Tibial nerve (tissue), 4 donors: ENCODE measurements at regions not wholly inside any gene's neighbourhood (a gene's known extent, or its start where the extent isn't known, plus 50 kb on each side); places are given as distances from the start of the nearest gene placed in this dataset.

Source experiments
- DNase-seq, 2 donors: peaks; one replicate each; pipeline ENCODE4 v3.0.0-alpha.2; 2019; ENCODE audit warnings: low spot score in 2 of 2
- H3K27ac ChIP-seq, 4 donors: fragments of 200-600 bp; sonication (generic) in 3 of 4; one replicate each; pipeline ENCODE4 v1.5.1; 2017 to 2019; ENCODE audit warnings: mild to moderate bottlenecking in 1 of 4
- H3K27me3 ChIP-seq, 2 donors: fragments of 200-600 bp; sonication (generic) in 1 of 2; one replicate each; pipeline versions ENCODE4 v1.5.1 to v1.6.0; 2017 to 2019
- H3K36me3 ChIP-seq, 3 donors: fragments of 200-600 bp; sonication (generic); one replicate each; pipeline ENCODE4 v1.5.1; 2018 to 2019
- H3K4me1 ChIP-seq, 4 donors: fragments of 200-600 bp; sonication (generic) in 3 of 4; one replicate each; pipeline ENCODE4 v1.5.1; 2017 to 2019
- H3K4me3 ChIP-seq, 4 donors: fragments of 200-600 bp; sonication (generic) in 3 of 4; one replicate each; pipeline ENCODE4 v1.5.1; 2017 to 2019; ENCODE audit warnings: mild to moderate bottlenecking in 1 of 4, moderate library complexity in 1 of 4
- H3K9me3 ChIP-seq, 4 donors: fragments of 200-600 bp; sonication (generic) in 3 of 4; one replicate each; pipeline ENCODE4 v1.5.1; 2017 to 2019
- CTCF ChIP-seq, 5 experiments: fragments of 200-600 bp in 3 of 5; fragments of 450-650 bp in 2 of 5; sonication (generic) in 3 of 5; IDR thresholded peaks; one replicate each; pipeline ENCODE4 v1.5.1; 2016 to 2019; ENCODE audit warnings: antibody characterized with exemption in 5 of 5, mild to moderate bottlenecking in 3 of 5, moderate library complexity in 2 of 5
- EP300 ChIP-seq, 2 donors: sonication (generic); formaldehyde crosslinking; IDR thresholded peaks; one replicate each; pipeline ENCODE4 v1.6.1; 2017; ENCODE audit warnings: antibody characterized with exemption in 2 of 2, mild to moderate bottlenecking in 1 of 2
- POLR2A ChIP-seq, 2 donors: fragments of 450-650 bp; IDR thresholded peaks; one replicate each; pipeline ENCODE4 v1.6.1; 2017; ENCODE audit warnings: antibody characterized with exemption in 2 of 2, mild to moderate bottlenecking in 2 of 2, moderate library complexity in 2 of 2
- WGBS, 2 donors: methylation state at CpG; one replicate each; pipeline ENCODE4 v1.1.5; 2018; 5-methylcytosine and 5-hydroxymethylcytosine counted together

- no peak for DNase-seq
- Histone ChIP-seq H3K4me1 (no peaks in the 10 kb centered on the region), H3K4me3 (no peak overlapping the region), H3K9me3 (no peaks in the 10 kb centered on the region), H3K27ac (no peak overlapping the region), H3K27me3 (no peaks in the 10 kb centered on the region), H3K36me3 (peaks cover 0 to 88% (median 4%) of the 10 kb centered on the region in 3 donors)
- 85 to 91% methylated on average over 1 of the region's 1 CpG for WGBS, 2 donors
- TF ChIP-seq POLR2A (IDR thresholded peaks at IDR 0.05) (no peak), CTCF (IDR thresholded peaks at IDR 0.05) (no peak), EP300 (IDR thresholded peaks at IDR 0.05) (no peak)
Measured at GRCh38 chr21:28877318-28877884, 115.3 kb downstream of the LTN1 start.

- Histone ChIP-seq H3K4me1 (no peaks in the 10 kb centered on the region), H3K27me3 (no peaks in the 10 kb centered on the region), H3K36me3 (peaks cover 4 to 91% (median 6%) of the 10 kb centered on the region in 3 donors), H3K4me3 (no peak overlapping the region), H3K9me3 (no peaks in the 10 kb centered on the region), H3K27ac (no peak overlapping the region)
- DNase-seq = no peak
- 65 to 66% methylated on average over 5 of the region's 5 CpGs for WGBS, 2 donors
- TF ChIP-seq CTCF (IDR thresholded peaks at IDR 0.05) (no peak), POLR2A (IDR thresholded peaks at IDR 0.05) (no peak), EP300 (IDR thresholded peaks at IDR 0.05) (no peak)
Measured at GRCh38 chr21:28875078-28875477, 117.6 kb downstream of the LTN1 start.

- no peaks in the 10 kb centered on the region for H3K27me3 ChIP-seq
- H3K4me3 ChIP-seq = no peak overlapping the region
- H3K36me3 ChIP-seq = peaks cover 0 to 91% (median 6%) of the 10 kb centered on the region in 3 donors
- 64 to 66% methylated on average over 5 of the region's 5 CpGs for WGBS, 2 donors
- no peak for DNase-seq
- no peak overlapping the region for H3K27ac ChIP-seq
- TF ChIP-seq EP300 (IDR thresholded peaks at IDR 0.05) = no peak
- H3K4me1 ChIP-seq = no peaks in the 10 kb centered on the region
- no peaks in the 10 kb centered on the region for H3K9me3 ChIP-seq
Measured at GRCh38 chr21:28872218-28872617, 120.5 kb downstream of the LTN1 start.

GRCh38 chr21:28871388-28872010 is 121.2 kb downstream of the LTN1 start:
- Histone ChIP-seq H3K4me1 (no peaks in the 10 kb centered on the region), H3K4me3 (no peak overlapping the region), H3K27ac (no peak overlapping the region), H3K27me3 (no peaks in the 10 kb centered on the region), H3K36me3 (peaks cover 0 to 84% (median 6%) of the 10 kb centered on the region in 3 donors), H3K9me3 (no peaks in the 10 kb centered on the region)
- no peak for DNase-seq
- 87 to 91% methylated on average over 3 of the region's 3 CpGs for WGBS, 2 donors
- no peak for TF ChIP-seq EP300 (IDR thresholded peaks at IDR 0.05)
- no peak for TF ChIP-seq POLR2A (IDR thresholded peaks at IDR 0.05)
- TF ChIP-seq CTCF (IDR thresholded peaks at IDR 0.05) = no peak

- DNase-seq = no peak
- no peaks in the 10 kb centered on the region for H3K4me1 ChIP-seq
- peaks cover 0 to 77% (median 6%) of the 10 kb centered on the region in 3 donors for H3K36me3 ChIP-seq
- 81 to 84% methylated on average over 3 of the region's 3 CpGs for WGBS, 2 donors
- H3K4me3 ChIP-seq = no peak overlapping the region
- H3K9me3 ChIP-seq = no peaks in the 10 kb centered on the region
- H3K27me3 ChIP-seq = no peaks in the 10 kb centered on the region
- H3K27ac ChIP-seq = no peak overlapping the region
- TF ChIP-seq POLR2A (IDR thresholded peaks at IDR 0.05) (no peak), EP300 (IDR thresholded peaks at IDR 0.05) (no peak), CTCF (IDR thresholded peaks at IDR 0.05) (no peak)
Measured at GRCh38 chr21:28867401-28867800, 125.3 kb downstream of the LTN1 start.
